SU-DHL-6 (cell line): ENCODE measurements at regions not wholly inside any gene's neighbourhood (a gene's known extent, or its start where the extent isn't known, plus 50 kb on each side); places are given as distances from the start of the nearest gene placed in this dataset.

ENCODE experiments used
- CTCF ChIP-seq: fragments of 200-600 bp; sonication (generic); IDR thresholded peaks from one replicate; pipeline ENCODE4 v1.5.1; 2017; ENCODE audit warnings: antibody characterized with exemption, mild to moderate bottlenecking, low read length, moderate library complexity; ENCODE audit not compliant: insufficient read depth, poor library complexity, severe bottlenecking
- EZH2phosphoT487 ChIP-seq: fragments of 200-600 bp; sonication (generic), shearing (Covaris generic); conservative IDR thresholded peaks from 2 replicates; pipeline ENCODE4 v1.6.1; 2018; ENCODE audit warnings: mild to moderate bottlenecking, antibody characterized with exemption, low read length, moderate library complexity, mixed read lengths

GRCh38 chr4:181799561-181800069, 443.6 kb upstream of the TENM3 start:
- TF ChIP-seq CTCF, result no peak
- no peak for TF ChIP-seq EZH2phosphoT487
